Activated effector memory CD4-positive, alpha-beta T cell treated with Interleukin-2 at 50 U/mL for 16 hours (primary cell): ENCODE measurements at regions not wholly inside any gene's neighbourhood (a gene's known extent, or its start where the extent isn't known, plus 50 kb on each side); places are given as distances from the start of the nearest gene placed in this dataset.

Experiments
- DNase-seq: peaks from one replicate; pipeline ENCODE4 v3.0.0-alpha.2; 2020

DNA sequence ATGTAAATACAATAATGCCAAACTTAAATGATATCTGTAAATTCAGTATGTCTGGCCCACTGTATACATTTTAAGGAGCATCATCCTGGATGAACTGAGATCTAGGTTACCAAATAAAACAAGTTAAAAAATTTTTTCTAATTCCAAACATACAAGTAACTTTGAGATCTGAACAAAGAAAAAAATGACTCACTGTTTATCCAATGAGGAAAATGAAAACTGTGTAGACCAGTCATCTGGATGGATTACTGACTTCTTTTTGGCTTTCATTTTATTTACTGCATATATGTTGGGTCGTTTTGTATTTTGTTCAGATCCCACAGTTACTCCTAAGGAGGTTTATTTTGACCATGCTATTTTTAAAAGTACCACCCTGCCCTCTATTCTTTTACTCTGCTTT lies 189.8 kb downstream of the RBM43 start:
- DNase-seq = no peak

DNA sequence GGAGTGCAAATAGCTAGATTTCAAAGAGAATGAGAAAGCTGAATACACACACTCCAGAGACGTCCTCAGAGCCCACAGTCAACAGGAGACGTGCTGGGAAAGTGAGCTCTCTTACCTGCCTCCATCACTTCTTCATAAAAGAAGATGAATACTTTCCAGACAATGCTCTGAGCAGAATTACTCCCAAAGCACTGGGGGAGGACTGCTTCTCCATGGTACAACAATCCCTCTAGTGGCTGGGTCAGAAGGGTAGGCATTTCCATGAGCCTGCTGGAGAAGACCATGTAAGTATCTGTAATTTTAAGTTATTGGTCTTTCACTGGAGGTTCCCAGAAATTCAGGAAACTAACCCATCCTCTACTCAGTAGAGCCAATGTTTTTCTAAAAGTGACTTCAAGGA lies 190.3 kb downstream of the RBM43 start:
- DNase-seq = no peak

DNA sequence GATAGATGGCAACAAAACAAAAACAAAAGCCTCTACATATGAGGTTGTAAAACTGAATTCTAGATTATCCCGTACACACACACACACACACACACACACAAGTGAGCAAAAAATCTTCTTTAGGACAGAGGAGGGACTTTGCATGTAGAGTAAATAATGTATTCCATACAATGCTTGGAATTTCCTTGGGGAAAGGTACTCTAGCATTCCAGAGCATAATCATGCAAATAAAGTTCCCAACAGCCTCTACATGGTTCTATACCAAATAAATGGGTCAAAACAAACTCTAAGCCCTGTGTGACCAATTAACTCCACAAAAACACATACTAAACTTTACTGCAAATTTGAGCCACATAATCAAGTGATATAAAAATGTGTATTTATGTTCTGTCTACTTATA lies 191.4 kb downstream of the RBM43 start:
- no peak for DNase-seq

DNA sequence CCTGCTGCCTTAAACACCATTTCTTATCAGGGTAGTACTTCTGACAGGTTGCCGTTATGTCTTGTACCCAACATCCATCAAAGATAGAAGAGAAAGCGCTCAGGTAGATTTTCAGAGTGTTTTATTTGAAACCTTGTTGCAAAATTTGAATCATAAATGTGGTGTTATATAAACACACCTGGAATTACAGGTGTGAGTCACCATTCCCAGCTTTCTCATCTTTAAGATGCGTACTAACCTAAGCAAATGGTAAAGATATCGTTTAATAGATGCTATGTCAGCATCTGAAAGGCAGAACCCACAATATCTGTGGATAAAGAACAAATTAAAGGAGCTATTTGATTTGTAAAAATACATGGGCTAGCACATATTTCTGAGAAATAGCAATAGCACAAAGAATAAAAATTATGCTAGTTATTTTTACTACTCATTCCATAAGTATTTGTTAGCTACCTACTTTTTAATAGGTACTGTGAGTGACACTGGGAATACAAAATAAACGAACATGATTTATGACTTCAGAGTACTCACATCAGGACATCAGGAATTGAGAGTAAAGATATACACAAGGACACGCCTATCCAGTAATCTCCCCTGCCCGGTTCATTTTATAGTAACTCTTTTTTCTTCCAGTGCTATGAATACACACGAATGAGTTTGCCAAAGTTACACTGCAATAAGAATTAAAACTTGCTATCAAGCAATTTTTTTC lies 193.8 kb downstream of the RBM43 start:
- no peak for DNase-seq

DNA sequence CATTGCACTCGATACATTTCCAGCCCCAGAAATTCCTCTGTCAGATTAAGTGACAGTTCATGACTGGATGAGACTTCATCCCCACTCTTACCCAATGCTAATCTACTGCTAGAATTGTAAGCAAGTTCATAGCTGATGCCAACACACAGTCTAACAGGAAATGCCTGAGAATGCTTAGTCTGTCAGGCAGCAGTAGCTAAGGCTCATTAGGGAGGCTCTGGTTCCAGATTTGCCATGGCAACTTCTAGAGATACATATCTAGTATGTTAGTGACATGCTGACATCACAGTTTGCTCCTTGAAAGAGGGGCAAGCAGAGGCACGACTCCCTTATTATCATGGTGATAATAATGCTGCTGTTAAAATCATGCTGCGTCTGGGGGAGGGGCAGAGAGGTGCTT lies 198.4 kb downstream of the RBM43 start:
- no peak for DNase-seq

DNA sequence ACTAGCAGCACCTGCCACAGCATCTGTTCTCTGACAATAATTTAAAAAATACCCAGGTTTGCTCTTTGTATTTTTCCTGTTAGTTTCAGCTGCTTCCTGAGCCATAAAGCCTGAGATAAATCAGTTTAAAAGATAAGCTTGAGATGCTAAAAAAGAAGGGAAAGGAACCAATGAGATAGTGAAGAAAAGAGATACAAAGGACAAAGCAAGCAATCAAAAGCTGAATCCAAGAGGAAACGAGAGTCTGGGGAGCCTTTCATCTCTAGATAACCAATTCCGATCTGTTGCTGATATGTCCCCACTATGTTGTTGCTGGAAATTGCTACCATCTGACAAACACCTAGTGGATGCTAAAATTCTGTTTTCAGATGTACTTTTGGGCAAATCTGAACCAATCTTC lies 201.4 kb downstream of the RBM43 start:
- DNase-seq = no peak

DNA sequence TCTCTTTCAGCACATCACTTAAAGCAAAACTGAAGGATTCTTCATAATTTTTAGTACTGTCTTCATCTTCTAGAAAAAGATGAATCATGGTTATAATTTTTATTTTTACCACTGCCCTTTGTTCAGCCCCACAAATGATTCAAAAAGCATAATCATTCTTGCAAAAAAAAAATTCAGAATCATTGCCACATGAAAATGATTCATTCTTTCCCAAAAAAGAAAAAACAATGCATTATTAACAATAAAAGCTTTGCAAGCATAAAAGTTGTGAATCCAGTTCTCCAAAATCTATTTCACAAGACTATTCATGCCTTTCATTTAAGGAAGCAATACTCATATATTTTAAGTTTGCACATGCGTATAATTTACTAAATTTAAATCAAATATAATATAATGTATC lies 204.8 kb downstream of the RBM43 start:
- DNase-seq = no peak

DNA sequence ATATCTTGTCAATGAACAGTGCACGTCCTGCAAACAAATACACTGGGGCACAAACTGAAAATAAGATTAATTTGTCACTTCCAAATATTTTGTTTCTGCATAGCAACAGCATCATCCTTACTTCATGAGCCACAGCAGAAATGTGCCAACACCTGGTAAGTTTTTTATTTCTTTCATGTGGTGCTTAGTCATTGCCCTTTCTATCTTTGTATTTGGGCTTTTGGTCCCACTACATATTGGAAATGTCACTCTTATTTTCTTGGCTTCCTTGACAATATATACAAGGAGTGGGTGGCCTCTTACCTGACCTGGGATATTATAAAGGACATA lies 208.0 kb downstream of the RBM43 start:
- DNase-seq = no peak

DNA sequence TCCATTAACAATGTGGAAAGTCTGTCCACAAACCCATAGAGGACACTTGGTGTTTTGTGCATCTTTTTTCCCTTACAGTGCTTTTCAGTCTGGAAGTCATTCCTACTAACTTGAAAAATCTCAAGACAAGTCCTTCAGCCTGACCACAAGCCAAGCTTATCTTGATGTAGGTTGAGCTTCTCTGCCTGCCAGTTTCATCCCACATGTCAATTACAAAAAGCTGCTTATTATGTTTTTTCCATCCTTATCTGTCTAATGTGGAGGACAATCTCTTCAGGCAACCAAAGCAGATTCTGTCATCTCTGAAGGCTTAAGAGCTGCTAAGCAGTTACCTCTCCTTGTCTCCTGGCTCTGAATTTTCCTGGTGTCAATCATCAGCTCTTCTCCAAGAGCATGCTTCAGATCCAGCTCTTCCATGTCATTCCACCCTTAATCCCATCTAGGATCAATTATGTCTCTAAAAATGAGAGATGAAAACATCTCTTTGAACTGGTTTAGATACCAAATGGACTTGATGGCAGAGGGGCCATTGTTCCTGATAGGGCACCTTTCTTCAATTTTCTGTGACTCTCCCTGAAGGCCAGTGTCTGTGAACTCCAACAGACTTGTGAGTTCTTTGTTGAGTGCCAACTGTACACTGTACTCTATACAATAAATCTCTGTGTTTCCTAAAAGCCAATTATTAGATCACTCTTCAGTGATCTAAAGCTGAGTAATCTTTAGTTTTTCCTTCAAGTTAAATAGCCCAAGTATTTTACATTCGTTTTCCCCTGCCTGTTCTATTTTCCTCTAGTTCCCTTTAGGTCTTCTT lies 208.6 kb downstream of the RBM43 start:
- no peak for DNase-seq

DNA sequence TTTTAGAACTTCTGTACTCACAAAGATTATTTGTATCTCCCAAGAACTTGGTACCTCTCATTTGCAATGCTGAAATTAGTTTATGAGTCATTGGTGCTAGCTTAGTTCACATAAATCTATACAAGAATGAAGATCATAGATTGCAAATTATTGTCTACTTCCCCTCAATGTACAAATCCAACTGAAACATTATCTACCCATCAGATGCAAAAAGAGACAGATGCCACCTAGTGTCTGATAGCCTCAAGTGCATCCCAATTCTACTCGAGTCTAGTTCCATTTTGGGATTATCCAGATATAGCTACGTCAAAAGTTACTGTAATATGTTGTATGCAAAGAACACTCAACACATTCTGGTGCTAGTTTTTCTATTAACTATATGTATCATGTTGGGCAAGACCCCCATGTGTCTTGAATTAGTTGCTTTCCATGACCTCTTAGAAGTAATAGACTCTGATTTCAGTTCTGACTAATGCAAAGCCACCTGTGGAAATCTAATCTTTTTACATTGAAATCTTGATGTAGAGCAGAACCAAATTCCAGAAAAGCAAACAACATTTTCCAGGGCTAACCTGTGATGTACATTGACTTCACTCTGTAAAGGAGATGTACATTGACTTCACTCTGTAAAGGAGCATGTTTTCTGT lies 210.0 kb downstream of the RBM43 start:
- DNase-seq = no peak

DNA sequence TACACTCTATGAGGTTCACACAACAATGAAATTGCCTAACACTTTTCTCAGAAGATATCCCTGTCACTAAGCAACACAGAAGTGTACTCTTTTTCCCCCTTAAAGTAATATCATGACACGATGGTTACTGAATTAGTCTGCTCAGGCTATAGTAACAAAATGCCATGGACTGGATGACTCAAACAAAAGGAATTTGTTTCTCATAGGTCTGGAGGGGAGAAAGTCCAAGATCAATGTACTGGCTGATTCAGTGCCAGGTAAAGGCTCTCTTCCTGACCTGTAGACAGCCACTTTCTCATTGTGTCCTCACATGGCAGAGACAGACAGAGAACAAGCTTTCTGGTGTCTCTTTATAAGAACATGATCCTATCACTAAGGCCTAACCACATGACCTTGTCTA lies 211.9 kb downstream of the RBM43 start:
- DNase-seq = no peak

DNA sequence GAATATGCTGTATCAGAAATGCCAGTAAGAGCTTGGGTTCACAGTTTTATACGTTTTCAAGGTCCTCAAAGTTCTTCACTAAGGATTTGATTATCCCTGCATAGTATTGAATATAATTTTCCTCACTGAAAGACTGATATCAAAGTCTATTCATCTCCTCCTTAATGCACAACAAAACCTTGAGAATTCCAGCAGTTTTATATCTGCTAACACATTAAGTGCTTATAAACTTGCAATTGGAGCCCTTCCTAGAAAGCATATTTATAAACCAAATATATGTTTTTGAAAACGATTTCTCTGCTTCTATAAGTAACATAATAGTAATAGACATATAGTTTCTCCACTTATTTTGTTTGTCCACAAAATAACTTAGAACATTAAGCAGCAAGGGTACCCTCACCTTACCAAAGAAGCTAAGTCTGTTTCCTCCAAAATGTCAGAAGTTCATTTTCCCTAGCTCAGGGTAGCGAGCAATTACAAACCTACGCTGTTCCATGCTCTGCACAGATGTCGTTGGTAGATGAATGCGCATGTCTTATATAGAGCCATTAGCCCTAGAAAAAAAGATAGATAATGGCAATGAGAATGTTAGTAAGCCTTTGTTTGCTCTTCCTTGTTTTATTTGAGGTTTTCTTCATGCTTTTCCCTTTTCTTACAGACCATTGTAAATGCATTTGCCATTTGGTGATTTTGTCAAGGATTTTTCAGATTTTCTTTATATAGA lies 213.2 kb downstream of the RBM43 start:
- DNase-seq = no peak

DNA sequence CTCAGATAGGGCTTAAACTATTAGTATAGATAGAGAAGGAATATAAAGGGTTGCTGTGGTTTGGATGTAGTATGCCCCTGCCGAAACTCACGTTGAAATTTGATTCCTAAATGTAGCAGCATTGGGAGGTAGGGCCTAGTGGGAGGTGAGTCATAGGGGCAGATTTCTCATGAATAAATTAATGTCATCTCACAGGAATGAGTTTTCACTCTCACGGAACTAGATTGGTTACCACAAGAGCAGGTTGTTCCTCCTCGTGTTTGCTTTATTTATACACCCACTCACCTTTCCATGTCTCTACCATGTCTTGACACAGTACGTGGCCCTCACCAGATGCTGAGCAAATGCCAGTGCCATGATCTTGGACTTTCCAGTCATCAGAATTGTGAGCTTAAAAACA lies 218.2 kb downstream of the RBM43 start:
- no peak for DNase-seq

DNA sequence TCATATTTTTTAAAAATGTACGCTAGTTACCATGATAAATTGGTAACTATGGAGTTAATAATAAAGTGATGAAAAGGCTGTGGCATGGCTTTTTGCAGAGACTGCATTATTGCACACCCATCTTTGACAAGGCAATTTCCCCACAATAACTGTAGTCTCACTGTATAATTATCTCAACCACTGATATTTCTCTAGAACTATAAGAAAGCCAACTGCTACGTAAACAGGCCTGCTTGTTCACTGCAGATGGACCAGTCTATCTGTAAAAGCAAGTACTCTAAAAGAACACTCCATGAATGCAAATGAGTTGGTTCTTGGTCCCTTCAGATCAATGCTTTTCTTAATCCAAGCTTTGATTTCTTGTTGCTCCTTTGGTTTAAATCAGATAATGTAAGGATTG lies 218.7 kb downstream of the RBM43 start:
- DNase-seq = no peak

DNA sequence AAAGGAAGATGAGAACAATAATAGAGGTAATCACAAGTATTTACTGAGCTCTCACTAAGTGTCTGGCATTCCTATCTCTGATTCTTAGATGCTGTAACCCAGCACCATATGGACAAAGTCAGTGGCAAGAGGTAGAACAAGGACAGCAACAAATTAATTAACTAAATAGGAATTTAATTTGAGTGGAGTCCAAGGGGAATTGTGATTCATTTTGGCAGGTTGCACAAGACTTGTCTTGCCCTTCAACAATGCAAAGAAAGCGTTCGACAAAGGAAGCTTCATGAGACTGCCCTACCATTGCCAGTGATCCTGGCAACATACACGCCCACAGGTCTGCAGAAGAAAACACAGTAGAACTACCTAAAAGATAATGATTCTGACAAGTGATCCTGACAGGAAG lies 221.6 kb downstream of the RBM43 start:
- no peak for DNase-seq

DNA sequence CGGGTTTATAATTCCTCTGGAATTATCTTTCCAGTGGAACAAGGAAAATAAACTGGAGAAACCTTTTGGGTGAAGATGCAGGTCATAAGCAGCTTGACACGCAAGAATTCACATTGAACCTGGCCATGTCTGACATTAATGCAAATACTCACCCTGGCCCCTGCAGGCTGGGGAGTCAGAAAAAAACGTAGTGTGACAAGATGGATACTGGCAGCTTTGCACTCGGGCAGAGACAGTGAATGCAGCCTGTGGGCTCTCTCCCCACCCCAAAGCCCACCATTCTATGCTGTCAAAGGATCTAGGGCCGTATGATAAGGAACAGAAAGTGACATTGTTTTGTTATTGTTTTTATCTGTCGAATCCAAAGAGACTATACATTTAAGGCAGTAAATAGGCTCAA lies 223.1 kb downstream of the RBM43 start:
- no peak for DNase-seq

DNA sequence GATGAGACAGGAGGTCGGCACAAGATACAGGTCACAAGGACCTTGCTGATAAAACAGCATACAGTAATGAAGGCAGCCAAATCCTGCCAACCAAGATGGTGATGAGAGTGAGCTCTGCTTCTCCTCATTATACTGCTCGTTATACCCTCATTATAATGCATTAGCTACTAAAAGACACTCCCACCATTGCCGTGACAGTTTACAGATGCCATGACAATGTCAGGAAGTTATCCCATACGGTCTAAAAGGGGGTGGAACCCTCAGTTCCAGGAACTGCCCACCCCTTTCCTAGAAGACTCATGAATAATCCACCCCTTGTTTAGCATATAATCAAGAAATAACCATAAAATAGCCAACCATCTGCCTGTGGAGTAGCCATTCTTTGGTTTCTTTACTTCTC lies 224.2 kb downstream of the RBM43 start:
- DNase-seq = no peak

DNA sequence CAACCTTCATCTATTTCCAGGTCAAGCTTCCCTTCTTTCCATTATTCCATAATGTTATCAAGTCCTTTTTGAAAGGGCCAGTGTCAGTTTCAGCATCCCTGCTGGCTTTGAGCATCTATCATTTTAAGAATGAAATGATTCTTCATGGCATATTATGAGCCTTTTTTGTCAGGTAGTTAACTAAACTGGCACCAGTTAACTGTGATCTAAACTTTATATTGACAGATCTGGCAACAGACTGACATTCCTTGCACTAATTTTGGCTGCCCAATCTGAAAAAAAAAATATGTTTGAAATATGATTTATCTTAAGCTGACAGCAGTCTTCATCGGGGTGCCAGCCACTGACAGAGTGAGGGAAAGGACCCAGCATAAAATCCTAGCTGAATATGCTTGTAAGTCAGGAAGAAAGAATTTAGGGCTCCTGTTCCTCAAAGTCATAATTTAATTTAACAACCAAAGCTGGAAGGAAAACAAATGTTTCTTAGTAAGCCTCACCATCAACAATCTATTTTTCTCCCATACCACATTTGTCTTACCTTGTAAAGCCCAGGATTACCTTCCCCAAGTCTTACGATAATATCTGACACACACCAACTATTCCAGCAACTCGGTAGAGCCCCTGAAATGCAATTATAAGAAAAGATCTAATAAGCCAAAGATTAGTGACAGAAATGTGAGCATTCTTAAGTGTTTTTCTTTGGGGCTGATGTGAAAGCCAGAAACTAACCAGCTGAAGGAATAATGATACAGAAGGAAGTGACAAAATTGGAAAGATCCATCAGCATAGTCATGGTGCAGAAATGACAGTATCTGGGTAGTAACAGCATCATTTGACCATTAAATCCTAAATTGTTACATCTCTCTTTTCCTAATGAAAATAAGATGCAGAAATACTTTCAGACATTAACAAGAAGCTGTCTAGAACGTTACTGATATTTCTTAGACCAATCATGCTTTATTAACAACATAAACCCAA lies 228.1 kb downstream of the RBM43 start:
- no peak for DNase-seq

DNA sequence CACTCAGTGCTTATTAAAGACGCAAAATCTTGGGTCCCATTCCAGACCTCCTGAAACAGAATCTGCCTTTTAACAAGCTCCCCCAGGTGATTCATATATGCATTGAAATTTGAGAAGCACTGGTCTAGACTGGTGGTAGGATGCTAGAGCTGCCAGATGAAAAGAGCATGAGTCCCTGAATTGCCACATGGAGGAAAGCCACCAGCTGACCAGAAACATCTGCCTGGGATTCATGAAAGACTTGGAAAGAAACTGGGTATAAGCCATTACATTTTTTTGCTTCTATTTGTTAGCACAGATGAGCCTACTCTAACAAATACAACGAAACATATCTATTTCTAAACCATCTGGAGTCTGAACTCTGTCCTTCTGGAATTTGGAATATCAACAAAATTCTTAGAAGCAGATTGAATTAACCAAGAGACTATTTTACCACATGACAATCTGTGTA lies 228.9 kb downstream of the RBM43 start:
- no peak for DNase-seq

DNA sequence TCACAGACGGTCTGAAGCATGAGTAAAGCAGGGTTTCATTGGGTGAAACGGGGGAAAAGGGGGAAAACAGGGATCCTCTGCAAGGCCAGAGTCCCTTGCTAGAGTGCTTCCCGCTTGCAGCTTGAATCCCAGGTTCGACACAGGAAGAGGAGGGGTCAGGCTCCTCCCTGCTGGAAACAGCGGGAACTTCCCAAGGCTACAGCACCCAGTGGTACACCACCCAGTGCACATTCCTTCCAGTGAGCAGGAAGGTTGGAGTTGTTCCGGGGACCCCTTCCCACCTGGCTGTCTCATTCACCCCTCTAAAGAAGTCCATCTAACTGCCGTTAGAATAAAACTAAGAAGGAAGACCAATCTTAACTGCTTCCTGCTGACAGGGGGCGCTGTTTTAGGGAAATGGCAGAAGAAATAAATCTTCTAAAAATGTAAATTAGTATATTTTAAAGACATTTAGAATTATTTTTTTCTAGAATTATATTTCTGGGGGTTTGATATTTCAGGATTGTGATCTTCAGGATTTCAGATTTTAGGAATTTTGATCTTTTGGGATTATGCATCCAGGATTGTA lies 230.9 kb downstream of the RBM43 start:
- DNase-seq = no peak

DNA sequence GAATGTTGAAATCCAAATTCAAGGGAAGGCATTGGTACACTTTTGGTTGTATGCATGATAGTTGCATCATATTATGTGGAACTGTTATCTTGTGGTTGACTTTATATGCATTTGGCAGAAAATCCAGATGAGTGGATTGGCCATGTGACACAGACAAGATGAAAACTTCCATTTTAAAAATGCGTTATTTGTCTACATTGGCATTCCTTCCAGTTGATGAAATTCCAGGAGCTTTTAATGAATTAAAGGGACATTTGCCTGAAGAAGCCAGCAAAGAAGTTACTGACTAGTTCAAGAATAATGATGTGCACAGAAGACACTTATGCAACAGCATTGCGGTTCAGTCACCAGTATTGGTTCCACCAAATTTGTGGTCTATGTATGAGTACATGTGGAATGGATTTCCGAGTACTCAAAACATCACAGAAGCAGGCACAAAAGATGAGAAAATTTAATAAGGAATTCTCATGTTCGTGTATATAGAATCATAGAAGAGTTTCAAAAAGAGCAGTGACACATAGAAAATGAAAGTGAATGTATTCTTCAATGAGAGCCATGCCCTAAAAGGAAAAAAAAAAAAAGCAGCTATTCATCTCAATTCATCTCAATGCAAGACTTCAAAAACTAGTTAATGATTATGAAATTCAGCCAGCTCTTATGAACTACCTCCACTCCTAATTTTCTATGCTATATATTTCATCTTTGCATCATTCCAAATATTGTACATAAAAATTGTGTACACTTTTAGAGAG lies 232.1 kb downstream of the RBM43 start:
- DNase-seq = no peak
